Stimulated activated CD4-positive, alpha-beta T cell treated with anti-CD3 and anti-CD28 coated beads, TNF-alpha, amount 100 ng/mL, for 48 hours (primary cell): ENCODE measurements at regions not wholly inside any gene's neighbourhood (a gene's known extent, or its start where the extent isn't known, plus 50 kb on each side); places are given as distances from the start of the nearest gene placed in this dataset.
"Not testable (repeated sequence)": the region's sequence is repeated elsewhere in the genome, so short reads cannot be mapped to it uniquely, and the experiment has no call there.

ENCODE experiments used
- DNase-seq, 3 donors: peaks; one replicate each; pipeline ENCODE4 v3.0.0-alpha.2; 2020; ENCODE audit warnings: low read depth in 3 of 3

- no peak for DNase-seq
These were observed 321.6 kb upstream of the SFSWAP start for GRCh38 chr12:131389054-131390013.

DNA sequence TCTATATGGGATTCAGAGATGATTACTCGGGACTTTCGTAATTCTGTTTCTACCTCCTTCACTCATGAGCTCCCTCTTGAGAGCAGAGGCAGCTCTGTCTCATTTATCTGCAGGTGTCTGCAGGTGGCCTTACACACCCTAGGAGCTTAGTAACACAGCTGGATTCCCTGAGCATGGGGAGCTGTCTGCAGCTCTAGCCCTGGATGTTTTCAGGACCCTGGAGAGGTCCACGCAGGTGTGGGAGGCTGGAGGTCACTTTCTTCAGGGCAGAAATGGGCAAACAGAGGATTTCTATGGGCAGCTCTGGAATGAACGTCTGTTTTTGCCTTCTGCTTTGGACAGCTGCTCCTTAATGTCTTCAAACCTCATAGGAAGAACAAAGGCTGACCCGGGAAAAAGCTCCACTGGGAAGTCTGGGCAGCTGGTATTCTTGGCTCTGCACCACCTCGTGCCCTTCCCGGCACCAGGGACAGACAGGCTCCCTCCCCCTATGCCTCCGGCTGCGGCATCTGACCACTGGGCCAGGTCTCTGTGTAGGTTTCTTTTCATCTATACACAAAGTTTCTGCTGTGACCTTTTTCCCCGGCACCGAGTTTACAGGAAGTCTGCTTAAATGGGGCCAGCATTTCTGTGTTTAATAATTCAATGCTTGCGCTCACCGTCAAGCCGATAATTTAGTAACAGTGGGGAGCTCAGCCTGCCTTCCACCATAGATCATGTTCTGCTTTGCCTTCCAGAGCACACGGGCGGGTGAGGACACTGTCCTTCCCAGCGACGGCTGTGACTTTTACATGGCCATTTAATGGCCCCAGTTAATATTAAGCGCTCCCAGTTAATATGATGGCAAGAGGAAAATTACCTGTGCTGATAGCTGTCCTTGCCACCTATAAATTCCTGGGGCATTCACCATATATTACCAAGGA is 320.2 kb upstream of the SFSWAP start:
- no peak for DNase-seq

- no peak for DNase-seq
These were observed 319.5 kb upstream of the SFSWAP start for GRCh38 chr12:131391399-131391798.

DNA sequence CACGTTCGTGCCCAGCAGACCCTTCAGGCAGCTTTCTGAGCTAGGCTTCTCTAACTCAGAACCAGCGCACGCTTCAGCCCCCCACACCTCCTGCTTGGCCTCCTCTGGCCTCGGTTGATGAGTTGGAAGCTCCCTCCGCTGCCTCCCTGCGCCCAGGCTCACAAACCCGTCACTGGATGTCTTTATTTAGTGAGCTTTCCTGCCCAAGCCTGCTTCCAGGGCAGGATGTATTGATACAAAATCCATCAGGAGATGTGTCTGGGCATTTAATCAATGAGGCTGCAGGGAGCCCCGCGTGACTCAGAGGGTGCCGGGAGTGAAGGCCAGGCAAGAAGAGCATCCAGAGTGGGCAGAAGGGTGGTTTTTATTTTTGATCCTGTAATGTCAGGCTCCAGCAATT is 316.1 kb upstream of the SFSWAP start:
- not testable (repeated sequence) for DNase-seq

- DNase-seq, result not testable (repeated sequence)
These were observed 315.6 kb upstream of the SFSWAP start for GRCh38 chr12:131395209-131395684.

DNA sequence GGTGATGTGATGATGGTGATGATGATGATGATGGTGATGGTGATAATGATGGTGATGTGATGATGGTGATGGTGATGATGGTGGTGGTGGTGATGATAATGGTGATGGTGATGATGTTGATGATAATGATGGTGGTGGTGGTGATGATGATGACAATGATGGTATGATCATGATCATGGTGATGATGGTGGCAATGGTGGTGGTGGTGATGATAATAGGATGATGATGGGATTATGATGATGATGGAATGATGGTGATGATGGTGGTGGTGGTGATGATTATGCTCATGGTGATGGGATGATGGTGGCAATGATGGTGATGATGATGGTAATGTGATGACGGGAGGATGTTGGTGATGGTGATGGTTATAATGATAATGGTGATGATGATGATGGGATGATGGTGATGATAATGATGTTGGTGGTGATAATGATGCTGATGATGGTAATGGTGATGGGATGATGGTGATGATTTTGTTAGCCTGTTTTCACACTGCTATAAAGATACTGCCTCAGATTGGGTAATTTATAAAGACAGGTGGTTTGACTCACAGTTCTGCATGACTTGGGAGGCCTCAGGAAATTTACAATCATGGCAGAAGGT is 314.8 kb upstream of the SFSWAP start:
- no peak for DNase-seq

GRCh38 chr12:131397493-131398181 is 313.3 kb upstream of the SFSWAP start:
- no peak for DNase-seq

- no peak for DNase-seq
These were observed 311.9 kb upstream of the SFSWAP start for GRCh38 chr12:131399000-131399399.

GRCh38 chr12:131400668-131401294 is 310.1 kb upstream of the SFSWAP start:
- DNase-seq, result not testable (repeated sequence)

- not testable (repeated sequence) for DNase-seq
These were observed 308.8 kb upstream of the SFSWAP start for GRCh38 chr12:131401907-131402633.

DNA sequence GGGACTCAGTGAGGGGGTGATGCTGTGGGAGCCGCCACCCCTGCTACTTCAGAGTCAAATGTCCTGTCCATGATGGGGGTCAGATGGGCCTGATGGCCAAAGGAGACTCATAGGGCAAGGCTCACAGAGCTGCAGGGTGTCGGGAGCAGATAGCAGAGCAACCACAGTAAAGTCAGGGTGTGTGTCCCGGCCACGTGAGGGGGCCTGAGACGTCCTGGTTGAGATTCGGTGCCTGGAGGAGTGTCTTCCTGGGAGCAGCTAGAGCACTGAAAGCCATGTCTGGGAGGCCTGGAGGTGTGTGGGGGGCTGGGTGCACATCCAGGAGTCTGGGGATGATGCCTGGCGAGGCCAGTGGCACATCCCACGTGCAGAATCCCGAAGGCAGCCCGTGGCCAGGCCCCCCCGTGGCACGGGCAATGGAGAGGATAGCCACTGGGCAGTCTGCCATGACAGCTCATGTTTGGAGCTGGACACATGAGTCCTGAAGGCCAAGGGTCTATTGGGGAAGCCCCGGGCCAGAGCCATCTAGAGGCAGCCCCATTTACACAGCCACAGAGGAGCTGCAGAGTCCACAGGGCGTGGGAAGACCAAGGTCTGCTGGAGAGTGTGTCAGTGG is 308.0 kb upstream of the SFSWAP start:
- no peak for DNase-seq

- DNase-seq, result no peak
These were observed 307.2 kb upstream of the SFSWAP start for GRCh38 chr12:131403676-131404075.

DNA sequence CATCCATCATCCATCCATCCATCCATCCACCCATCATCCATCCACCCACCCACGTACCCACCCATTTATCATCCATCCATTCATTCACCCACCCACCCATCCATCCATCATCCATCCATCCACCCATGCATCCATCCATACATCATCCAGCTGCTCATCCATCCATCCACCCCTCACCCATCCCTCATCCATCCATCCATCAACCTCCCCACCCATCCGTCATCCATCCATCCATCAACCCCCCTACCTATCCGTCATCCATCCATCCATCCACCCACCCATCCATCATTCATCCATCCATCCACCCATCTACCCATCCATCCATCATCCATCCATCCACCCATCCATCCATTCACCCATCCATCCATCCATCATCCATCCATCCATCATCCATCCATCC is 306.2 kb upstream of the SFSWAP start:
- DNase-seq, result no peak

GRCh38 chr12:131407221-131408035 is 303.5 kb upstream of the SFSWAP start:
- no peak for DNase-seq

DNA sequence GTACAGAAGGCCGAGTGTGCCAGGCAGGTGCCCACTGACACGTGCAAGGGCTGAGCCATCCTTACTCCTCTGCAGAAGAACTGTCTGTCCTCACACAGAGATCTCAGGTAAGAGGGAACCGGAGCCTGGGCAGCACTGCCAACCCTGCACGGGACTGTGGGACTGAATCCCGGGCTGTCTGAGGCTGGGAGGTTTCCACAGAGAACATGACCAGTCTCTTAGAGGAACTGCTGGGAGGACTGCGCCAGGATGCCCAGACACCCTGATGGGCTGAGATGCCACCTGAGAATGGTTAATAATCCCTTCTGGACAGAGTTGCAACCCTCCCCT is 302.9 kb upstream of the SFSWAP start:
- DNase-seq, result no peak

DNA sequence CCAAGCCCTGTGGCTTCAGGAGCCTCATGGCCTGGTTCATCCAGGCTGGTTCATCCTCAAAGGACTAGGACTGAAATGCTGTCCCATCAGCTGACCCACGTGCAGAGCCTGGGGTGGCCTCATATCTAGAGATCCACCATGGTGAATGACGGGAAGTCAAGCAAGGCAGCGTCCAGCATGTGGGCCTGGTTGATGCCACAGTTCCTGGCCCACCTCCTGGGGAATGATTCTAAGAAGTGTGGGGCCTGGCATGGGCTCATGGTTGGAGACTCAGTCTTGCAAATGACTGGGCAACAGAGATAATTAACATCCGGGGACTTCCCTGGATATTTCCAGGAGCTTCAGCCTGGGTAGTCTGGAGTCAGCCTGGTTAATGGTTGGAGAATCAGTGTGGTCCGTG is 302.4 kb upstream of the SFSWAP start:
- no peak for DNase-seq

- DNase-seq, result no peak
These were observed 301.7 kb upstream of the SFSWAP start for GRCh38 chr12:131409211-131409610.

DNA sequence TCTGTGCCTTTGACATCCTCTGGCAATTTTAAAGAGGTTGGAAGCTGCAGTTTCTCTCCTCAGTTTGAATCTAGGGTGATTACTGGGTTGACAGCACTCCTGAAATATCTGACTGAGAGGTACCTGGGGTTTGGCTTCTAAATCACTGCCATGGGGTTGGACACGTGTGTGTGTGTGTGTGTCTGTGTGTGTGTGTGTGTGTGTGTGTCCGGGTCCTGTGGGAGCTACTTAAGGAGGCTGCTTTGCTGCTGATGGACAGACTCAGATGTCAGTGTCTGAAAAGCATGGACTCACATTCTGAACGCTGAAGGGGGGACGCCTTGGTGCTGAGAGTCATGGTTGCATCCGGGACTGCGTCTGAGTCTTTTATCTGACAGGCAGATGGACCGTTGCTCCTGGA is 299.1 kb upstream of the SFSWAP start:
- not testable (repeated sequence) for DNase-seq

DNA sequence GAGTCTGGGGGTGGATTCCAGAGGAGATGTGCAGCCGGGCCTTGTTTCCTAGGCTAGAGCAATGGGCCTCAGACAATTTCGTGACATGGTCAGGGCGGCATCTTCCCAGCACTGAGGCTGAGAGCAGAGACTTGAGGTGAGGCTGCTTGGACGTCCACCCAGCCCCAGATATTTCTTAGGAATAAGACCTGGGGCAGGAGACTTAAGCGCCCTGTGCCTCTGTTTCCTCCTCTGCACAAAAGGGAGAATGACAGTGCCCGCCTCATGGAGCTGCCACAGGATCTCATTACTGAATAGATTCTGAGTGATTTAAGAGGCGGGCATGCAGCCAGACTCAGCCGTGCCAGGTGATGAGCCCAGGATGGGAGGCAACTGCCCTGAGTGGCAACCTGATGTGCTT is 297.9 kb upstream of the SFSWAP start:
- DNase-seq, result no peak
